H1 (cell line): ENCODE measurements at regions not wholly inside any gene's neighbourhood (a gene's known extent, or its start where the extent isn't known, plus 50 kb on each side); places are given as distances from the start of the nearest gene placed in this dataset.

Experiments used
- ASH2L ChIP-seq: fragments of 200-600, 300-600 bp; sonication (generic); IDR thresholded peaks from one replicate; pipeline ENCODE4 v1.7.1; 2017; ENCODE audit warnings: low read length
- CHD2 ChIP-seq: IDR thresholded peaks from 2 replicates; pipeline ENCODE4 v1.6.1; 2012; ENCODE audit warnings: low read length, improper control_type of control experiment
- EP300 ChIP-seq, 2 experiments: IDR thresholded peaks; 1 replicate in 1 of 2; 2 replicates in 1 of 2; pipeline ENCODE4 v1.6.1; 2011 to 2012; ENCODE audit warnings: low read depth in 2 of 2, low read length in 2 of 2, mild to moderate bottlenecking in 2 of 2, borderline replicate concordance in 1 of 2, inconsistent platforms in 1 of 2, moderate library complexity in 1 of 2
- EZH2 ChIP-seq: fragments of 200-600 bp; sonication (generic); IDR thresholded peaks from 2 replicates; pipeline ENCODE4 v1.7.1; 2012; ENCODE audit warnings: low read depth, mild to moderate bottlenecking, moderate library complexity, low read length, inconsistent platforms; ENCODE audit not compliant: severe bottlenecking
- JUN ChIP-seq: IDR thresholded peaks from 2 replicates; pipeline ENCODE4 v1.6.1; 2011; ENCODE audit warnings: low read depth, mild to moderate bottlenecking, improper control_type of control experiment, low read length
- JUND ChIP-seq: IDR thresholded peaks from 2 replicates; pipeline ENCODE4 v1.6.1; 2011; ENCODE audit warnings: mild to moderate bottlenecking, improper control_type of control experiment, low read length
- KDM1A ChIP-seq: fragments of 200-600, 300-600 bp; sonication (generic); IDR thresholded peaks from 2 replicates; pipeline ENCODE4 v1.7.1; 2016; ENCODE audit warnings: mild to moderate bottlenecking, low read length, borderline replicate concordance
- POLR2A ChIP-seq, 2 experiments: IDR thresholded peaks; 1 replicate in 1 of 2; 2 replicates in 1 of 2; pipeline ENCODE4 v1.6.1; 2011; ENCODE audit warnings: low read depth in 2 of 2, low read length in 2 of 2, mild to moderate bottlenecking in 2 of 2; ENCODE audit errors: control extremely low read depth in 1 of 2
- RAD21 ChIP-seq, 2 experiments: IDR thresholded peaks in 1 of 2; conservative IDR thresholded peaks in 1 of 2; 2 replicates each; pipeline ENCODE4 v1.6.1; 2011; ENCODE audit warnings: low read depth in 2 of 2, low read length in 2 of 2, improper control_type of control experiment in 1 of 2, inconsistent platforms in 1 of 2, mild to moderate bottlenecking in 1 of 2, moderate library complexity in 1 of 2
- RFX5 ChIP-seq: IDR thresholded peaks from 2 replicates; pipeline ENCODE4 v1.6.1; 2011; ENCODE audit warnings: low read depth, low read length, improper control_type of control experiment, borderline replicate concordance
- TF ChIP-seq, protein P1 (sequence below), 3 experiments: IDR thresholded peaks; 1 replicate in 2 of 3; 2 replicates in 1 of 3; pipeline versions ENCODE4 v1.5.1 to v1.6.1; 2011; ENCODE audit warnings: low read length in 3 of 3, mild to moderate bottlenecking in 3 of 3, inconsistent platforms in 2 of 3, low read depth in 1 of 3, moderate library complexity in 1 of 3; ENCODE audit not compliant: insufficient read depth in 1 of 3; ENCODE audit errors: control extremely low read depth in 1 of 3
- TF ChIP-seq, protein P2 (sequence below): IDR thresholded peaks from 2 replicates; pipeline ENCODE4 v1.6.1; 2012; ENCODE audit warnings: low read length, inconsistent platforms

DNA sequence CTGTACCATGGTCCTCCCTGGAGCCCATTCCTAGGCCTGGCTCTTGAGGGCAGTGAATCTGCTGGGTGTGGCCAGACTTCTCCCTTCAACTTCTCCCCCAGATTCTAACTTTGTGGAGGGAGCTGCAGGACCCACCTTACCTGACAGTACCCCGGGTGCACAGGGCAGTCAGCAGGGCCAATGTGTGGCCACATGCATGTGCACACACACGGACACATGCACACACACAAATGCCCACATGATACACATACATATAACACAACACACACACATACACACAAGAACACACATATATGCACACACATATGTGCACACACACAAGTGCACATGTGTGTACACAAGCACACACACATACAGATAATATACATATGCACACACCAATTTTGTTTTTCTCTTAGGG lies 300.0 kb upstream of the HS6ST1 start:
- TF ChIP-seq, protein P1, sequence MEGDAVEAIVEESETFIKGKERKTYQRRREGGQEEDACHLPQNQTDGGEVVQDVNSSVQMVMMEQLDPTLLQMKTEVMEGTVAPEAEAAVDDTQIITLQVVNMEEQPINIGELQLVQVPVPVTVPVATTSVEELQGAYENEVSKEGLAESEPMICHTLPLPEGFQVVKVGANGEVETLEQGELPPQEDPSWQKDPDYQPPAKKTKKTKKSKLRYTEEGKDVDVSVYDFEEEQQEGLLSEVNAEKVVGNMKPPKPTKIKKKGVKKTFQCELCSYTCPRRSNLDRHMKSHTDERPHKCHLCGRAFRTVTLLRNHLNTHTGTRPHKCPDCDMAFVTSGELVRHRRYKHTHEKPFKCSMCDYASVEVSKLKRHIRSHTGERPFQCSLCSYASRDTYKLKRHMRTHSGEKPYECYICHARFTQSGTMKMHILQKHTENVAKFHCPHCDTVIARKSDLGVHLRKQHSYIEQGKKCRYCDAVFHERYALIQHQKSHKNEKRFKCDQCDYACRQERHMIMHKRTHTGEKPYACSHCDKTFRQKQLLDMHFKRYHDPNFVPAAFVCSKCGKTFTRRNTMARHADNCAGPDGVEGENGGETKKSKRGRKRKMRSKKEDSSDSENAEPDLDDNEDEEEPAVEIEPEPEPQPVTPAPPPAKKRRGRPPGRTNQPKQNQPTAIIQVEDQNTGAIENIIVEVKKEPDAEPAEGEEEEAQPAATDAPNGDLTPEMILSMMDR (IDR thresholded peaks at IDR 0.05; ENCODE audit: control extremely low read depth in 1 of 3, insufficient read depth in 1 of 3, low read depth in 1 of 3, low read length in 3 of 3), result no peak
- no peak for TF ChIP-seq RAD21 (IDR thresholded peaks at IDR 0.05 in 1 of 2, conservative IDR thresholded peaks at IDR 0.05 in 1 of 2; ENCODE audit: low read depth in 2 of 2, low read length in 2 of 2)
- no peak for TF ChIP-seq KDM1A
- no peak for TF ChIP-seq POLR2A (IDR thresholded peaks at IDR 0.05; ENCODE audit: control extremely low read depth in 1 of 2, low read depth in 2 of 2, low read length in 2 of 2)
- no peak for TF ChIP-seq JUND
- TF ChIP-seq RFX5, result no peak
- TF ChIP-seq CHD2, result no peak
- no peak for TF ChIP-seq ASH2L
- TF ChIP-seq, protein P2, sequence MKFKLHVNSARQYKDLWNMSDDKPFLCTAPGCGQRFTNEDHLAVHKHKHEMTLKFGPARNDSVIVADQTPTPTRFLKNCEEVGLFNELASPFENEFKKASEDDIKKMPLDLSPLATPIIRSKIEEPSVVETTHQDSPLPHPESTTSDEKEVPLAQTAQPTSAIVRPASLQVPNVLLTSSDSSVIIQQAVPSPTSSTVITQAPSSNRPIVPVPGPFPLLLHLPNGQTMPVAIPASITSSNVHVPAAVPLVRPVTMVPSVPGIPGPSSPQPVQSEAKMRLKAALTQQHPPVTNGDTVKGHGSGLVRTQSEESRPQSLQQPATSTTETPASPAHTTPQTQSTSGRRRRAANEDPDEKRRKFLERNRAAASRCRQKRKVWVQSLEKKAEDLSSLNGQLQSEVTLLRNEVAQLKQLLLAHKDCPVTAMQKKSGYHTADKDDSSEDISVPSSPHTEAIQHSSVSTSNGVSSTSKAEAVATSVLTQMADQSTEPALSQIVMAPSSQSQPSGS, result no peak
- TF ChIP-seq EP300 (IDR thresholded peaks at IDR 0.05; ENCODE audit: borderline replicate concordance in 1 of 2, low read depth in 2 of 2, low read length in 2 of 2), result no peak
- TF ChIP-seq JUN, result no peak
- no peak for TF ChIP-seq EZH2
